Gastroesophageal sphincter (tissue), 4 donors: ENCODE measurements at regions not wholly inside any gene's neighbourhood (a gene's known extent, or its start where the extent isn't known, plus 50 kb on each side); places are given as distances from the start of the nearest gene placed in this dataset.
"Not testable (repeated sequence)": the region's sequence is repeated elsewhere in the genome, so short reads cannot be mapped to it uniquely, and the experiment has no call there.

Experiments
- ATAC-seq: fragments of 150-250 bp; one replicate; pipeline ENCODE4 v1.9.1; 2016; ENCODE audit warnings: mild to moderate bottlenecking, moderate library complexity
- H3K27ac ChIP-seq, 4 donors: fragments of 200-600 bp; sonication (generic) in 3 of 4; 1 replicate in 3 of 4; 2 replicates in 1 of 4; pipeline ENCODE4 v1.5.1; 2016 to 2019
- H3K27me3 ChIP-seq: fragments of 200-600 bp; sonication (generic); one replicate; pipeline ENCODE4 v1.5.1; 2019
- H3K36me3 ChIP-seq, 2 donors: fragments of 200-600 bp; sonication (generic); one replicate each; pipeline ENCODE4 v1.5.1; 2019; ENCODE audit warnings: control low read depth in 1 of 2
- H3K4me1 ChIP-seq, 3 donors: fragments of 200-600 bp; sonication (generic); 1 replicate in 2 of 3; 2 replicates in 1 of 3; pipeline ENCODE4 v1.5.1; 2016 to 2019; ENCODE audit warnings: control low read depth in 2 of 3
- H3K4me3 ChIP-seq, 2 donors: fragments of 200-600 bp; sonication (generic); one replicate each; pipeline ENCODE4 v1.5.1; 2019; ENCODE audit warnings: mild to moderate bottlenecking in 1 of 2, moderate library complexity in 1 of 2
- H3K9me3 ChIP-seq, 3 donors: fragments of 200-600 bp; sonication (generic); one replicate each; pipeline ENCODE4 v1.5.1; 2017 to 2019; ENCODE audit warnings: control low read depth in 2 of 3
- EP300 ChIP-seq: sonication (generic); formaldehyde crosslinking; IDR thresholded peaks from one replicate; pipeline ENCODE4 v1.6.1; 2017; ENCODE audit warnings: antibody characterized with exemption, mild to moderate bottlenecking
- POLR2A ChIP-seq, 2 donors: fragments of 450-650 bp; IDR thresholded peaks; one replicate each; pipeline ENCODE4 v1.6.1; 2017; ENCODE audit warnings: antibody characterized with exemption in 2 of 2, mild to moderate bottlenecking in 2 of 2, moderate library complexity in 1 of 2
- POLR2AphosphoS5 ChIP-seq: sonication (generic); formaldehyde crosslinking; IDR thresholded peaks from one replicate; pipeline ENCODE4 v1.6.1; 2017; ENCODE audit warnings: antibody characterized with exemption
- WGBS, 2 donors: methylation state at CpG; one replicate each; pipeline ENCODE4 v1.1.5; 2018; ENCODE audit warnings: low coverage in 1 of 2; 5-methylcytosine and 5-hydroxymethylcytosine counted together
- TF ChIP-seq, protein P1 (sequence below), 4 experiments: fragments of 200-600 bp in 2 of 4; fragments of 450-650 bp in 2 of 4; sonication (generic) in 1 of 4; IDR thresholded peaks; one replicate each; pipeline ENCODE4 v1.5.1; 2017 to 2019; ENCODE audit warnings: antibody characterized with exemption in 4 of 4, mild to moderate bottlenecking in 2 of 4, moderate library complexity in 2 of 4

DNA sequence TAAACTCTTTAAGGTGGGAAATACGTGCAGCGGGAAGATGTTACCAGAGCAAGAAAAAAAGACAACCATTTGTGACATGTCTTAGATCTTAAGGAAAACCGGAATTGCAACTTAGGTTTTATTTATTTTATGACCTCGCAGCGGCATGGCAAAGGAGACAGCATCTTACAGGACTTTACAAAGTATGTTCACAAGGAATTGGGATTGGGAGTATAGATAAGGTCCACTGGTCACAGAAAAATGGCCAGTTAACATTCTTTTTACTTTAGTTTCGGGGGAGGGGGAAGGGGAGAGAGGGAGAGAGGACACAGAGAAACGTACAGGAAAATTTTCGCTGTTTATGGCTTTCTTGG is 104.5 kb upstream of the DIAPH3 start:
- Histone ChIP-seq H3K9me3 (peaks cover 0 to 3% (median 0%) of the 10 kb centered on the region in 3 donors), H3K27ac (no peak overlapping the region), H3K4me1 (no peaks in the 10 kb centered on the region), H3K4me3 (peak overlapping the region; percentile 26 to 49), H3K27me3 (peaks cover 3% of the 10 kb centered on the region), H3K36me3 (no peaks in the 10 kb centered on the region)
- TF ChIP-seq, protein P1, sequence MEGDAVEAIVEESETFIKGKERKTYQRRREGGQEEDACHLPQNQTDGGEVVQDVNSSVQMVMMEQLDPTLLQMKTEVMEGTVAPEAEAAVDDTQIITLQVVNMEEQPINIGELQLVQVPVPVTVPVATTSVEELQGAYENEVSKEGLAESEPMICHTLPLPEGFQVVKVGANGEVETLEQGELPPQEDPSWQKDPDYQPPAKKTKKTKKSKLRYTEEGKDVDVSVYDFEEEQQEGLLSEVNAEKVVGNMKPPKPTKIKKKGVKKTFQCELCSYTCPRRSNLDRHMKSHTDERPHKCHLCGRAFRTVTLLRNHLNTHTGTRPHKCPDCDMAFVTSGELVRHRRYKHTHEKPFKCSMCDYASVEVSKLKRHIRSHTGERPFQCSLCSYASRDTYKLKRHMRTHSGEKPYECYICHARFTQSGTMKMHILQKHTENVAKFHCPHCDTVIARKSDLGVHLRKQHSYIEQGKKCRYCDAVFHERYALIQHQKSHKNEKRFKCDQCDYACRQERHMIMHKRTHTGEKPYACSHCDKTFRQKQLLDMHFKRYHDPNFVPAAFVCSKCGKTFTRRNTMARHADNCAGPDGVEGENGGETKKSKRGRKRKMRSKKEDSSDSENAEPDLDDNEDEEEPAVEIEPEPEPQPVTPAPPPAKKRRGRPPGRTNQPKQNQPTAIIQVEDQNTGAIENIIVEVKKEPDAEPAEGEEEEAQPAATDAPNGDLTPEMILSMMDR (IDR thresholded peaks at IDR 0.05): no peak
- no peak for TF ChIP-seq EP300
- TF ChIP-seq POLR2A (IDR thresholded peaks at IDR 0.05): no peak
- WGBS, 2 donors: 68 to 76% methylated on average over 8 of the region's 8 CpGs
- no peak for ATAC-seq

DNA sequence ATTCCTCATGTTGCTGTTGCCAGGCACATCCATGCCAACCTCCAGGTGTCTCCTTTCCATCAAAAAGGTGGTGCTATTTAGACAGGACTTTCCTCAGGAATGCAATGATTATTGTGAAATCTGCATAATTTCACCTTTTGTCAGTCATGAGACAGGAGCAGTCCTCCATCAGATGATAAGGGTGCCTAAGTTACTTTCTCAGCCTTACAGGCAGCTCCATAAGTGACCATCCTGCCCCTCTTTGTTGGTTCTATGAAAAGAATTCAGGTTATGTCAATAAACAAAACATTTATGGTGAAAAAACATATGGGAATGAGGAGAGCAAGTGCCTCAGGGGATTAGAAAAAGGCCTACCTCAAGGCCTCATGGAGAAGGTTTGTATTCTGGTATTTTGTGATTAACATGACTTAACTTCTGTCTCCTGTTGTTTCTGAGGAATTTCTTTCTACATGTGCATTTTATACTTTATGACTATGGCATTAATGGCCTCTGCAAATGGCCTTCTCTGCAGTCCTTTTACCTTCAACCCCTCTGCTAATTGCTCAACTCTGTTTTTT is 110.3 kb upstream of the DIAPH3 start:
- Histone ChIP-seq H3K4me1 (no peaks in the 10 kb centered on the region), H3K4me3 (no peak overlapping the region), H3K27me3 (no peaks in the 10 kb centered on the region), H3K9me3 (no peaks in the 10 kb centered on the region), H3K27ac (no peak overlapping the region), H3K36me3 (no peaks in the 10 kb centered on the region)
- TF ChIP-seq POLR2AphosphoS5: no peak
- no peak for ATAC-seq

DNA sequence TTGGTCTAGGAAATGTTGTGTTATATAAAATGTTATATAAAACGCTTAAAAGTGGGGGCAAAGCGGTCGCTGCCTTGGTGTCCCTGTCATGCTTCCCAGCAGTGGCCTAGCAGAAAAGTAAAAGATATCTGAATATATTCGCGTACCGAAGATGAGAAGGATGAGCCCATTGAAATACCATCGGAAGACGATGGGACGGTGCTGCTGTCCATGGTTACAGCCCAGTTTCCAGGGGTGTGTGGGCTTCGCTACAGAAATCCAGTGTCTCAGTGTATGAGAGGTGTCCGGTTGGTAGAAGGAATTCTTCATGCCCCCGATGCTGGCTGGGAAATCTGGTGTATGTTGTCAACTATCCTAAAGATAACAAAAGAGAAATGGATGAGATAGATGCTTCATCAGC is 110.9 kb upstream of the DIAPH3 start:
- Histone ChIP-seq H3K27ac (no peak overlapping the region), H3K36me3 (no peaks in the 10 kb centered on the region), H3K27me3 (no peaks in the 10 kb centered on the region), H3K9me3 (no peaks in the 10 kb centered on the region), H3K4me3 (no peak overlapping the region), H3K4me1 (no peaks in the 10 kb centered on the region)
- no peak for ATAC-seq
- WGBS, 2 donors: 83 to 94% methylated on average over 3 to 9 of the region's 12 CpGs
- no peak for TF ChIP-seq POLR2A (IDR thresholded peaks at IDR 0.05)
- no peak for TF ChIP-seq POLR2AphosphoS5
- no peak for TF ChIP-seq EP300
- TF ChIP-seq, protein P1 (IDR thresholded peaks at IDR 0.05): no peak

DNA sequence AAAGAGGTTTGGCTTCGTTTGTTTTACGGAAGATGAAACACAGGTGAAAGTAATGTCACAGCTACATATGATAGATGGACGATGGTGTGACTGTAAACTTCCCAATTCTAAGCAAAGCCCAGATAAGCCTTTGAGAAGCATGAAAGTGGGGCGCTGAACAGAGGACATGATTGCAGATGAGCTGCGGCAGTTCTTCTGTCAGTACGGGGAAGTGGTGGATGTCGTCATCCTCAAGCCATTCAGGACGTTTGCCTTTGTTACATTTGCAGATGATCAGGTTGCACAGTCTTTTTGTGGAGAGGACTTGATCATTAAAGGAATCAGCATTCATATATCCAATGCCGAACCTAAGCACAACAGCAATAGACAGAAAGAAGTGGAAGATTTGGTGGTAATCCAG is 111.5 kb upstream of the DIAPH3 start:
- no peak overlapping the region for H3K4me3 ChIP-seq
- no peaks in the 10 kb centered on the region for H3K9me3 ChIP-seq
- TF ChIP-seq EP300: no peak
- TF ChIP-seq POLR2AphosphoS5: no peak
- no peak for TF ChIP-seq POLR2A (IDR thresholded peaks at IDR 0.05)
- TF ChIP-seq, protein P1 (IDR thresholded peaks at IDR 0.05): no peak
- no peak overlapping the region for H3K27ac ChIP-seq
- no peak for ATAC-seq
- 74 to 79% methylated on average over 2 to 9 of the region's 9 CpGs for WGBS, 2 donors
- H3K4me1 ChIP-seq: no peaks in the 10 kb centered on the region
- no peaks in the 10 kb centered on the region for H3K36me3 ChIP-seq
- H3K27me3 ChIP-seq: no peaks in the 10 kb centered on the region

DNA sequence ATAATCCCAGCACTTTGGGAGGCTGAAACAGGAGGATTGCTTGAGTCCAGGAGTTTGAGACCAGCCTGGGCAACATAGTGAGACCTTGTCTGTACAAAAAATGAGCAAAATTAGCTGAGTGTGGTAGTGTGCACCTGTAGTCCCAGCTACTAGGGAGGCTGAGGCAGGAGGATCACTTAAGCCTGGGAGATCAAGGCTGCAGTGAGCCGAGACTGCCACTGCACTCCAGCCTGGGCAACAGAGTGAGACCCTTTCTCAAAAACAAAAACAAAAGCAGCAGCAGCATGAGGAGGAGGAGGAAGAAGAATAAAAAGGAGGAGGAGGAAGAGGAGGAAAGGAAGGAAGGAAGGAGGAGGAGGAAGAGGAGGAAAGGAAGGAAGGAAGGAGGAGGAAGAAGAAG is 116.5 kb upstream of the TDRD3 start:
- H3K4me3 ChIP-seq, H3K4me1 ChIP-seq, ATAC-seq, H3K36me3 ChIP-seq, H3K27ac ChIP-seq, H3K9me3 ChIP-seq, H3K27me3 ChIP-seq: not testable (repeated sequence)
- WGBS, 2 donors: 80% methylated on average over 1 of the region's 1 CpG; no CpG with 5 or more reads in 1 of the 2 donors

DNA sequence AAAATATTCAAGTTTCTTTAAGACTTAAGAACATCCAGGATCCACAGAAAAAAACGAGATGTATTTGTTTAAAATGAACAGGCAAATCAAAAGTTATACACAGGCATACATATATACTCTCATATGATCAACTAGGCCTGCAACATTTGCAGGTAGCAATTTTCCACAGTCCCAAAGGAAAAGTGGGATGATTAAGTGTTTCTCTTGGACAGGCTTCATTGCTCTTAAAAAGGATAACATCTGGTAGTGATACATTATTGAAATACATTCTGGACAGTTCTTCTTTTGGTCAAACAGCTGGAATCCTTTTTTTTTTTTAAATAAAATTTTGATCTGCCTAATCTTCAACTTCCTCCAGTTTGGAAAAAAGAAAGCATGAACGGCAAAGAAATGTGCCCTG is 114.8 kb upstream of the TDRD3 start:
- Histone ChIP-seq H3K27ac (no peak overlapping the region), H3K27me3 (no peaks in the 10 kb centered on the region), H3K36me3 (no peaks in the 10 kb centered on the region), H3K4me1 (no peaks in the 10 kb centered on the region), H3K4me3 (no peak overlapping the region), H3K9me3 (no peaks in the 10 kb centered on the region)
- TF ChIP-seq POLR2AphosphoS5 (no peak), EP300 (no peak), POLR2A (IDR thresholded peaks at IDR 0.05) (no peak)
- TF ChIP-seq, protein P1 (IDR thresholded peaks at IDR 0.05): no peak
- WGBS, 2 donors: 17 to 35% methylated on average over 2 of the region's 2 CpGs
- no peak for ATAC-seq
